Smooth muscle cell (in vitro differentiated cells): ENCODE measurements at regions not wholly inside any gene's neighbourhood (a gene's known extent, or its start where the extent isn't known, plus 50 kb on each side); places are given as distances from the start of the nearest gene placed in this dataset.

Source experiments
- DNase-seq: peaks from one replicate; lab custom pipeline; 2025; ENCODE audit not compliant: unreplicated experiment; lab: John Stamatoyannopoulos, UW
- H2AFZ ChIP-seq: fragments of 200-600 bp; sonication (generic); 2 replicates; pipeline ENCODE4 v1.6.0; 2016; ENCODE audit warnings: antibody characterized with exemption, low read depth, mild to moderate bottlenecking
- H3F3A ChIP-seq: fragments of 200-600 bp; sonication (generic); 2 replicates; pipeline ENCODE4 v1.6.0; 2017; ENCODE audit warnings: antibody characterized with exemption, low read depth
- H3K27ac ChIP-seq: fragments of 200-600 bp; sonication (generic); 2 replicates; pipeline ENCODE4 v1.5.1; 2016; ENCODE audit warnings: low read depth, mild to moderate bottlenecking
- H3K27me3 ChIP-seq: fragments of 200-600 bp; sonication (generic); 2 replicates; pipeline ENCODE4 v1.6.1; 2016; ENCODE audit warnings: low read depth, mild to moderate bottlenecking
- H3K36me3 ChIP-seq: fragments of 200-600 bp; sonication (generic); 2 replicates; pipeline ENCODE4 v1.5.1; 2016; ENCODE audit warnings: low read depth
- H3K4me1 ChIP-seq: fragments of 200-600 bp; sonication (generic); 2 replicates; pipeline ENCODE4 v1.5.1; 2016; ENCODE audit warnings: low read depth
- H3K4me2 ChIP-seq: fragments of 200-600 bp; sonication (generic); 2 replicates; pipeline ENCODE4 v1.6.0; 2016; ENCODE audit warnings: mild to moderate bottlenecking
- H3K4me3 ChIP-seq: fragments of 200-600 bp; sonication (generic); 2 replicates; pipeline ENCODE4 v1.5.1; 2016; ENCODE audit warnings: mild to moderate bottlenecking
- H3K79me2 ChIP-seq: fragments of 200-600 bp; sonication (generic); 2 replicates; pipeline ENCODE4 v1.6.0; 2016; ENCODE audit warnings: low read depth, mild to moderate bottlenecking
- H3K9ac ChIP-seq: fragments of 200-600 bp; sonication (generic); 2 replicates; pipeline ENCODE4 v1.6.0; 2016; ENCODE audit warnings: low read depth
- H3K9me3 ChIP-seq: fragments of 200-600 bp; sonication (generic); replicated peaks from 2 replicates; pipeline ENCODE4 v1.5.1; 2016; ENCODE audit warnings: low read depth
- H4K20me1 ChIP-seq: fragments of 200-600 bp; sonication (generic); 2 replicates; pipeline ENCODE4 v1.6.0; 2016; ENCODE audit warnings: low read depth
- CTCF ChIP-seq: fragments of 200-600 bp; sonication (generic); IDR thresholded peaks from 2 replicates; pipeline ENCODE4 v1.5.1; 2017; ENCODE audit warnings: borderline replicate concordance, mild to moderate bottlenecking, antibody characterized with exemption; ENCODE audit not compliant: insufficient read depth, poor library complexity, severe bottlenecking
- WGBS: methylation state at CpG from one replicate; pipeline ENCODE4 v1.1.7; 2016; ENCODE audit warnings: low lambda C conversion rate; 5-methylcytosine and 5-hydroxymethylcytosine counted together

GRCh38 chr10:29823553-29824080 lies 188.8 kb upstream of the SVIL start:
- no peaks in the 10 kb centered on the region for H3K79me2 ChIP-seq
- no peak overlapping the region for H3K4me3 ChIP-seq
- H3K9ac ChIP-seq = no peak overlapping the region
- no peaks in the 10 kb centered on the region for H3K9me3 ChIP-seq
- DNase-seq = no peak
- peak overlapping the region; percentile 54 for H2AFZ ChIP-seq
- no peaks in the 10 kb centered on the region for H3K36me3 ChIP-seq
- H3K4me2 ChIP-seq = peak overlapping the region; percentile 44
- no peak overlapping the region for H3K27ac ChIP-seq
- no peak for TF ChIP-seq CTCF
- 14% methylated on average over 7 of the region's 7 CpGs for WGBS
- no peaks in the 10 kb centered on the region for H4K20me1 ChIP-seq
- H3K27me3 ChIP-seq = no peaks in the 10 kb centered on the region
- no peaks in the 10 kb centered on the region for H3K4me1 ChIP-seq
- no peaks in the 10 kb centered on the region for H3F3A ChIP-seq

- Histone ChIP-seq H3K36me3 (no peaks in the 10 kb centered on the region), H3K4me1 (no peaks in the 10 kb centered on the region), H3K4me2 (no peak overlapping the region), H3K4me3 (no peak overlapping the region), H3K27me3 (no peaks in the 10 kb centered on the region), H4K20me1 (no peaks in the 10 kb centered on the region), H3K79me2 (no peaks in the 10 kb centered on the region), H3K9ac (no peak overlapping the region), H2AFZ (no peak overlapping the region), H3K27ac (no peak overlapping the region), H3K9me3 (no peaks in the 10 kb centered on the region), H3F3A (no peaks in the 10 kb centered on the region)
- no peak for DNase-seq
- TF ChIP-seq CTCF = no peak
- WGBS = 80% methylated on average over 14 of the region's 14 CpGs
These were observed 186.2 kb upstream of the SVIL start for GRCh38 chr10:29820890-29821461.

- Histone ChIP-seq H4K20me1 (no peaks in the 10 kb centered on the region), H3K9ac (no peak overlapping the region), H3K36me3 (no peaks in the 10 kb centered on the region), H3K79me2 (no peaks in the 10 kb centered on the region), H3K9me3 (no peaks in the 10 kb centered on the region), H3F3A (no peaks in the 10 kb centered on the region), H2AFZ (no peak overlapping the region), H3K27me3 (no peaks in the 10 kb centered on the region), H3K4me1 (no peaks in the 10 kb centered on the region), H3K4me2 (no peak overlapping the region), H3K27ac (no peak overlapping the region), H3K4me3 (no peak overlapping the region)
- DNase-seq = no peak
- WGBS = 91% methylated on average over 14 of the region's 14 CpGs
- TF ChIP-seq CTCF = no peak
These were observed 182.2 kb upstream of the SVIL start for GRCh38 chr10:29816801-29817558.
